NCI-H2107 treated with DMSO at 0.1 percent for 48 hours (cell line): ENCODE measurements at regions not wholly inside any gene's neighbourhood (a gene's known extent, or its start where the extent isn't known, plus 50 kb on each side); places are given as distances from the start of the nearest gene placed in this dataset.
"Not testable (repeated sequence)": the region's sequence is repeated elsewhere in the genome, so short reads cannot be mapped to it uniquely, and the experiment has no call there.

Source experiments
- DNase-seq: peaks from one replicate; lab custom pipeline; 2025; ENCODE audit not compliant: unreplicated experiment; lab: John Stamatoyannopoulos, UW

DNA sequence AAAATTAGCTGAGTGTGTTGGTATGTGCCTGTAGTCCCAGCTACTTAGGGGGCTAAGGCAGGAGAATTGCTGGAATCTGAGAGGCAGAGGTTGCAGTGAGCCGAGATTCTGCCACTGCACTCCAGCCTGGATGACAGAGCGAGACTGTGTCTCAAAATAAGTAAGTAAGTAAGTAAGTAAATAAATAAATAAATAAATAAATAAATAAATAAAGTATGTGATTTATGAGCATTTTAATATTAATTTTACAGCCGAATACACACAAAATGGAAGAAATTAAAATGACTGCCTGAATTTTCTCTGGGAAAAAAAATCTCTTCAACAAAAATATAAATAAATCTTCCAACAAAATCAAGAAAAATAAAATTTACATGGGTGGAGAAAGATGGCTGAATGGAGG lies 740.7 kb downstream of the CDH18 start:
- DNase-seq = no peak

DNA sequence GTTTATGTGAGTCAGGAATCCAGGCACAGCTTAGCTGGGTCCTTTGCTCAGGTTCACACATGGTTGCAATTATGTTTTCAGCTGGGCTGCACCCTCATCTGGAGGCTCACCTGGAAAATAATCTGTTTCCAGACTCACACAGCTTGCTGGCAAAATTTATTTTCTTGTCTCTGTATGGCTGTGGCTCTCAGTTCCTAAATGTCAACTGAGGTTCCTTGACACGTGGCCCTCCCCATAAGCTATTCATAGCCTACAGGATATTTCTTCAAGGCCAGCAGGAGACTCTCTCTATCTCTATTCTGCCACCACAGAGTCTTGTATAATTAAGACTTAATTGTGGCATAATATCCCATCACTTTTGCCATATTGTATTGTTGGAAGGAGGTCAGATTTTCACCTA lies 732.0 kb downstream of the CDH18 start:
- DNase-seq = no peak

DNA sequence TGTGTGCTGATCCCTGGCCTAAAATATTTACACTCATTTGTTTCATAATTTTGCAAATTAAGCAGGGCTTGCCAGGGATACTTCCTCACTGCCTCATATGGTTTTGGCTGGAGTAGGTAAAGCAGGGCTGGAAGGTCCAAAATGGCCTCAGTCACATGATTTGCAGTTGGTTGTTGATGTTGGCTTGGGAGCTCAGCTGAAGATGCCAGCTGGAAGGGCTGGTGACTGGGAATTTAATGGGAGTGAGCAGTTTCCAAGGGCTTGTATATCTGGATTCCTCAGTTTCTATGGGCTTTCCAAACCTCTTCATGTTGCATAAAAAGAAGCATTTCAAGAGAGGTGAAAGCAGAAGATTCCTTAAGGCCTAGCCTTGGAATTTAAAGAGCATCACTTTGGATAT lies 729.3 kb downstream of the CDH18 start:
- no peak for DNase-seq

- DNase-seq = no peak
Observed at GRCh38 chr5:19261879-19262278, 726.1 kb downstream of the CDH18 start.

DNA sequence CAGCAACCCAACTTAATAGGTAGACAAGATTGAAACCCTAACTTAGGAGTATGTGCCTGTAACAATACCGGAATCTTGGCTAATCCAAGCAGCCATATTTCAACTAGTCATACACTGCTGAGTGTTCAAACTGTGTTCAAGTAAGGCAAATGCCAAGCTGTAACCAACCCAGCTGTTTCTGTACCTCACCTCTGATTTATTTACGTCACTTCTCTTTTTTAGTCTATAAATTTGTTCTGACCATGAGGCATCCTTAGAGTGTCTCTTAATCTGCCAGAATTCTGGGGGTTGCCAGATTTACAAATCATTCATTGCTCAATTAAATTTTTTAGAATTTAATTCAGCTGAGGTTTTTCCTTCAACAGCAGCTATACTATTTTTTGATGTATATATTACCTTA lies 723.2 kb downstream of the CDH18 start:
- DNase-seq = no peak

DNA sequence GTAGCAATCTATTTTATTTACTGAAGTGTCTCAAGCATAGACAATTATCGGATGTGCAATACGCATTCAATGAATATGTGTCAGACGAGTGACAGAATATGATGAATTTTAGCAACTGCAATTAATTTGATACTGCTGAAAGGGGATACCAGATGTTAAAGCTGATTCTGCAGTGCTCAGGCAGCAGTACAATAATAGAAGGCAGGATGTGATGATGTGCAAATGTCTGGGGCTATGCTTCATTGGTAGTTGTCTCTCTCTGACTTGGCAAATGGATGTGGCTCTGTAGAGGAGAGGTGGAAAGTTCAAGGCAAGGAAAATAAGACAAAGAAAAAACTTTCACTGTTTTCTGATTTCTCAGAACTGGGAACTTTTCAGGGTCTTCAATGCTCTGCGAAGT lies 721.2 kb downstream of the CDH18 start:
- no peak for DNase-seq

- no peak for DNase-seq
Observed at GRCh38 chr5:19270153-19270552, 717.8 kb downstream of the CDH18 start.

- DNase-seq = no peak
Observed at GRCh38 chr5:19274578-19274977, 713.4 kb downstream of the CDH18 start.

GRCh38 chr5:19285286-19285685 lies 702.7 kb downstream of the CDH18 start:
- no peak for DNase-seq

DNA sequence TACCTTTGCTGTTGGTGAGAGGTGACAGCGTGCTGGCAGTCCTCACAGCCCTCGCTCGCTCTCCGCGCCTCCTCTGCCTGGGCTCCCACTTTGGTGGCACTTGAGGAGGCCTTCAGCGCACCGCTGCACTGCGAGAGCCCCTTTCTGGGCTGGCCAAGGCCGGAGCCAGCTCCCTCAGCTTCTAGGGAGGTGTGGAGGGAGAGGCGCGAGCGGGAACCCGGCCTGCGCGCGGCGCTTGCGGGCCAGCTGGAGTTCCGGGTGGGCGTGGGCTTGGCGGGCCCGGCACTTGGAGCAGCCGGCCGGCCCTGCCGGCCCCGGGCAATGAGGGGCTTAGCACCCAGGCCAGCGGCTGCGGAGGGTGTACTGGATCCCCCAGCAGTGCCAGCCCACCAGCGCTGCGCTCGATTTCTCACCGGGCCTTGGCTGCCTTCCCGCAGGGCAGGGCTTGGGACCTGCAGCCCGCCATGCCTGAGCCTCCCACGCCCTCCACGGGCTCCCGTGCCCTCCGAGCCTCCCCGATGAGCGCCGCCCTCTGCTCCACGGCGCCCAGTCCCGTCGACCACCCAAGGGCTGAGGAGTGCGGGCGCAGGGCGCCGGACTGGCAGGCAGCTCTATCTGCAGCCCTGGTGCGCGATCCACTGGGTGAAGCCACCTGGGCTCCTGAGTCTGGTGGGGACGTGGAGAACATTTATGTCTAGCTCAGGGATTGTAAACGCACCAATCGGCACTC lies 700.3 kb downstream of the CDH18 start:
- DNase-seq = not testable (repeated sequence)

- DNase-seq = not testable (repeated sequence)
Observed at GRCh38 chr5:19288311-19288710, 699.7 kb downstream of the CDH18 start.

DNA sequence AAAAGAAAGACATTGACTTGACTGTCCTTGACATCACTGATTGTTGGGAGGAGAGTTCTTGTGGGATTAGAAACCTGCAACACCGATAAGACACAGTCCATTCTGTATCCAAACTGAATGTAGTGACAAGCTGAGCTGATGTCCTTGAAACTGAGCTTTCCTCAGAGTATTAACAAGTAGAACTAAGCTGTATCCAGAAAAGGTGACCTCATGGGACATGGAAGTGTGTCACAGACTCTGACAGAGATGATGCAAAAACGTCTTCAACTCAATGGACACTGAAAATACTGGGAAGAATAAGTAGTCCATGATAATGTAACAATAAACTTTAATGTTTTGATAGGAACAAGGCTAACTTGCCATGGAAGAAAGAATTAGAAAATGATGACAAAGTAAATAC lies 690.1 kb downstream of the CDH18 start:
- DNase-seq = no peak

- no peak for DNase-seq
Observed at GRCh38 chr5:19301271-19301670, 686.7 kb downstream of the CDH18 start.

- DNase-seq = no peak
Observed at GRCh38 chr5:19314840-19315239, 673.2 kb downstream of the CDH18 start.

DNA sequence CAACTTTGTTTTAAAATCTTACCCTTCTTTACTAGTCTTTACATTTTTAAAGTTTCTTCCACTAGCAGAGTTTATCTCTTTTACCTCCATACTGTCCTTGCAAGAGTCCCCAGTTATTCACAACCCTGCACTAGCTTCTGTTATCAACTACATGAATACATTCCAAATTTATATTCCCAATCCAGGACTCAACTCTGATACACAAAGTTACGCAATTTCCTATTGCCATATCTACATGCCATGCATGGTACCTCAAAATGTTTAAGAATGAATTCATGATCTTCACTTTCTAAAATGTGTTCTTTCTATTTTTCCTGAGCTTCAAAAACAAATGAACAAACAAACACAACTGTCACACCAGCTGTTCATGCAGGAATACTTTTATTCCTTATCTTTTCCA lies 668.7 kb downstream of the CDH18 start:
- DNase-seq = no peak

DNA sequence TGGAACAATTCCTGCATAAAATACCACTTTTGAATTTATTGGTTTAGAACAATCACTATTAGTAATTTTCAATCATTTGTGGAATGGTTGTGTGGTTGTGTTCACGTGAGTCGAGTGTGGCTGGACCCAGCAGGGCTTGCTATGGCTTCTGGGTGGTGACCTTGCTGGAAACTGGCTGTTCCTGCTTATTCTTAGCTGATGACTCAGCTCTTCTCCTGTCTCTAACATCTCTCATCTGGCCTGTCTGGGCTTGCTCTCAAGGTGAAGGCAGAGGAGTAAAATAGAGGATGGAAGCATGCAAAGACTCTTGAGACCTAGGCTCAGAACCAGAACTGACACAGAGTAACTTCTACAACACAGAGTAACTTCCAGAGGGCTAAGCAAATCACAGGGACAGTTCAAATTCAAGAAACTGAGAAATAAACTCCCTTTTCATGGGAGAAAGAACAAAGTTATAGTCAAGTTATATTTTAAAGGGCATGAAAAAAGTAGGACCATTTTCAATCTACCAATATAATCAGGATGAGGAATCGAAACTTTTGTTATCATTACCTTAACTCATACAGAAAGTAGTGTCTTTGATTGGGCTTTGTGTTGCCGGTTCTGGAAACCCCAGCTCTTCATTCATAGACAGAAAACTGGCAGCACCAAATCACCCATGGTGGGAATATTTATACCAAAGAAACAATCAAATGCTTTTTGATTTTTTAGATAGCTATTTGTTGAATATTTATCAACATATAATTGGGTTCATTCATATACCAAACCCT lies 665.1 kb downstream of the CDH18 start:
- DNase-seq = no peak

DNA sequence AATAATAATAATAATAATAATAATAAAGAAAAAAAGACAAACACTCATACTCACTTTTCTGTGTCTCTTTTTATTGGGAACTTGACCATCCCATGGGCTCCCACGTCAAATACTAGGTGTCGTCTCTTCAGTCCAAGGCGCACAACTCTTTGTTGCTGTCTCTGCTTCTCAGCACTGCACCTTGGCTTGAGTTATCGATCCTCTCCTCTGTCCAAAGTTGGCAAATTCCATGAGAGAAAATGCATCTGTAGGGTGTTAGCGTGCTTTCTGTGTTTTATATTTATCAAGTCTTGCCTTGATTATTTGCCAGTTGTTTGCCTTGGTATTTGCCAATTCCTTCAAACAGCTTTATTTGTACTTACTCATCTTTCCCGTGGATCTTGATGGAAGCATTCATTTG lies 653.7 kb downstream of the CDH18 start:
- DNase-seq = no peak

- DNase-seq = no peak
Observed at GRCh38 chr5:19342942-19343341, 645.1 kb downstream of the CDH18 start.

DNA sequence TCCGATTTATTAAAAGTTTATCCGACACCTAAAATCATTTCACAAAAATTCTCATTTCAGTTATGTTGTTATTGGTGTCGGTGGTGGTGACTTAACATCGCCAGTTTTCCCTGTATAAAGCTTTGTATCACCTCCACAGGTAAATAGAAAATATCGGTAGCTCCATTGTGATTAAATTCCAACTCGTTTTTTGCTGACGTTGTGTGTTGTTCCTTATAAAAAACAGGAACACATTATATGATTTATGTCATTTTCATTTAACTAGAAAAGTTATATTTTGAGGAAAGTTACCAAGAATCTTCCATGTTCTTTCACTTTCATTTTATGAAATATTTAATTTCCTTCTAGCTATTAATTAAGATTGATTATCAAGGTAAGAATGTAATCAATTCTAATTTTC lies 635.9 kb downstream of the CDH18 start:
- DNase-seq = no peak

- DNase-seq = no peak
Observed at GRCh38 chr5:19369048-19369447, 619.0 kb downstream of the CDH18 start.

DNA sequence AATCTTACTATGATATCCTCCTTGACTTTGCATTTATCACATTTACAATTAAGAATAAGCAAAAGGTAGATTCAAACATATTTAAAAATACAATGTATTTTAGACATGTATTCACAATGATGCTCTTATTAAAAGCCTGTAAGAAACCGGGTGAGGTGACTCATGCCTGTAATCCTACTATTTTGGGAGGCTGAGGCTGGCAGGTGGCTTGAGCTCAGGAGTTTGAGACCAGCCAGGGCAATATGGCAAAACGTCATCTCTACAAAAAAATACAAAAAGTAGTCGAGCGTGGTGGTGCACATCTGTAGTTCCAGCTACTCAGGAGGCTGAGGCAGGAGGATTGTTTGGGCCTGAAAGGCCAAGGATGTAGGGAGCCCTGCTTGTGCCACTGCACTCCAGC lies 618.4 kb downstream of the CDH18 start:
- no peak for DNase-seq

DNA sequence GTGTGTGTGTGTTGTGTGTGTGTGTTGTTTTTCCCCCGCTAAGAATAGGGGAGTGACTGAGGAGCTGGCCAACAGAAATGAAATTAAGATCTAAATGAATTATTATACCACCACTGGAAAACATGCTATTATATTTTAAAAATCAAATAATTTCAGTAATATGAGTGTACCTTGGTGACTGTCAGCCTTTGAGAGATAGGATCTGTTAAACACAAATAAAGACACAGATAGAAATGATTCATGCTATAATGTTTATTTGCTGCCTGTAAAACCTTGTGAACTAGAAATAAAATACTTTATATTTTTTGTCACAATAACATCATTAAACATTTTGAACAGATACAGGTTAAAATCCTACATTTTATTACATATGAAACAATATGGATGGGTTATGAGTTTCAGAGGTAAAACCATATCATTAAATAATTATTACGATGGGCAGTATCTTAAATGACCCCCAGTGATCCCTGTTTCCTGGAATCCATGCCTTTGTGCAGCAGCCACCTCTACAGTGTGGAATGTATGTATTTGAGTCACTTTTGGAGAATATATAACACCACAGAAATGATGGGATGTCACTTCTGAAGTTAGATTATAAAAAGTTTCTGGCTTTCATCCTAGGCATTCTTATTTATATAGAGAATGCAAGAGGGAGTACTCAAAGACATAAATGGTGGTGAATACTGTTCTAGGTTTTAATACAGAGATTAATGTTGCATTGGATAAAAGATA lies 617.2 kb downstream of the CDH18 start:
- DNase-seq = no peak
